B cell (primary cell): ENCODE measurements at regions not wholly inside any gene's neighbourhood (a gene's known extent, or its start where the extent isn't known, plus 50 kb on each side); places are given as distances from the start of the nearest gene placed in this dataset.

ENCODE experiments used
- ATAC-seq: fragments of 200-7000 bp; cut with Tn5 transposase; one replicate; pipeline ENCODE4 v1.10.0; 2021; ENCODE audit warnings: low read depth, mild to moderate bottlenecking, moderate number of reproducible peaks, moderate library complexity
- CTCF ChIA-PET: fragments of 350-600 bp; sonication (Branson Sonifier 250); formaldehyde crosslinking; loops from one replicate; lab custom pipeline; 2021; ENCODE audit warnings: antibody characterized with exemption, inconsistent platforms; lab: Charles Lee
- POLR2A ChIA-PET: fragments of 350-600 bp; sonication (Branson Sonifier 250); formaldehyde crosslinking; loops from one replicate; lab custom pipeline; 2021; ENCODE audit warnings: antibody characterized with exemption; lab: Charles Lee
- DNase-seq: peaks from one replicate; pipeline ENCODE4 v3.0.0; 2013
- H2AFZ ChIP-seq: 2 replicates; pipeline ENCODE4 v1.6.1; 2012; ENCODE audit warnings: mild to moderate bottlenecking, low read depth, low read length; ENCODE audit not compliant: insufficient read depth, poor library complexity, severe bottlenecking
- H3K27ac ChIP-seq, 2 donors: 1 replicate in 1 of 2; 2 replicates in 1 of 2; pipeline ENCODE4 v1.5.1; 2012 to 2013; ENCODE audit warnings: low read length in 2 of 2, mild to moderate bottlenecking in 2 of 2, moderate library complexity in 1 of 2
- H3K27me3 ChIP-seq, 4 experiments: fragments of 200-600 bp in 1 of 4; sonication (generic) in 1 of 4; replicated peaks in 1 of 4; 1 replicate in 2 of 4; 2 replicates in 2 of 4; pipeline versions ENCODE4 v1.6.1 to v1.7.0; 2013 to 2016; ENCODE audit warnings: low read length in 3 of 4, mild to moderate bottlenecking in 2 of 4, mixed read lengths in 1 of 4, moderate library complexity in 1 of 4; ENCODE audit not compliant: insufficient read depth in 4 of 4, control insufficient read depth in 3 of 4; ENCODE audit errors: control extremely low read depth in 1 of 4
- H3K36me3 ChIP-seq, 2 experiments: replicated peaks in 1 of 2; 1 replicate in 1 of 2; 2 replicates in 1 of 2; pipeline versions ENCODE4 v1.6.1 to v1.7.1; 2013; ENCODE audit warnings: low read length in 1 of 2; ENCODE audit not compliant: insufficient read depth in 2 of 2, control insufficient read depth in 1 of 2; ENCODE audit errors: control extremely low read depth in 1 of 2, extremely low read depth in 1 of 2
- H3K4me1 ChIP-seq, 2 donors: fragments of 200-600 bp in 1 of 2; sonication (generic) in 1 of 2; 1 replicate in 1 of 2; 2 replicates in 1 of 2; pipeline versions ENCODE4 v1.5.1 to v1.6.1; 2013 to 2017; ENCODE audit warnings: low read length in 2 of 2; ENCODE audit not compliant: control insufficient read depth in 2 of 2, insufficient read depth in 2 of 2
- H3K4me2 ChIP-seq: replicated peaks from 2 replicates; pipeline ENCODE3; 2012; ENCODE audit warnings: mild to moderate bottlenecking, low read depth, low read length; ENCODE audit not compliant: poor library complexity, severe bottlenecking
- H3K4me3 ChIP-seq, 5 experiments: fragments of 200-600 bp in 1 of 5; sonication (generic) in 1 of 5; 1 replicate in 3 of 5; 2 replicates in 2 of 5; pipeline versions ENCODE4 v1.5.1 to v1.7.0; 2011 to 2016; ENCODE audit warnings: low read length in 4 of 5, mild to moderate bottlenecking in 4 of 5, low read depth in 2 of 5, control low read depth in 1 of 5, moderate library complexity in 1 of 5; ENCODE audit not compliant: insufficient read depth in 1 of 5; ENCODE audit errors: control extremely low read depth in 1 of 5, extremely low read depth in 1 of 5
- H3K79me2 ChIP-seq: fragments of 200-600 bp; sonication (generic); one replicate; pipeline ENCODE4 v1.6.0; 2016; ENCODE audit warnings: low read length; ENCODE audit not compliant: control insufficient read depth, insufficient read depth
- H3K9ac ChIP-seq: fragments of 200-600 bp; sonication (generic); 2 replicates; pipeline ENCODE4 v1.6.1; 2017; ENCODE audit warnings: mild to moderate bottlenecking, low read length, moderate library complexity
- H3K9me3 ChIP-seq, 3 donors: one replicate each; pipeline versions ENCODE4 v1.6.1 to v1.7.1; 2013; ENCODE audit warnings: low read length in 2 of 3; ENCODE audit not compliant: control insufficient read depth in 2 of 3, insufficient read depth in 1 of 3; ENCODE audit errors: control extremely low read depth in 1 of 3
- H4K20me1 ChIP-seq: 2 replicates; pipeline ENCODE4 v1.6.0; 2012; ENCODE audit warnings: mild to moderate bottlenecking, low read length; ENCODE audit not compliant: insufficient read depth, control insufficient read depth, poor library complexity, severe bottlenecking
- H3K27ac Mint-ChIP-seq: one replicate; pipeline ENCODE4 v1.8.0; 2021; ENCODE audit warnings: mixed read lengths
- H3K27me3 Mint-ChIP-seq: one replicate; pipeline ENCODE4 v1.8.0; 2021; ENCODE audit warnings: mixed read lengths
- H3K4me1 Mint-ChIP-seq: one replicate; pipeline ENCODE4 v1.8.0; 2021; ENCODE audit warnings: mixed read lengths
- H3K4me3 Mint-ChIP-seq: one replicate; pipeline ENCODE4 v1.8.0; 2021; ENCODE audit warnings: mixed read lengths
- H3K9me3 Mint-ChIP-seq: one replicate; pipeline ENCODE4 v1.8.0; 2022; ENCODE audit warnings: mixed read lengths; ENCODE audit not compliant: insufficient read depth
- CTCF ChIP-seq: fragments of 200-600 bp; IDR thresholded peaks from one replicate; pipeline ENCODE4 v1.8.0; 2022; ENCODE audit warnings: antibody characterized with exemption, mild to moderate bottlenecking
- EZH2 ChIP-seq: IDR thresholded peaks from 2 replicates; pipeline ENCODE4 v1.6.1; 2012; ENCODE audit warnings: borderline replicate concordance, low read depth, mild to moderate bottlenecking, moderate library complexity, low read length; ENCODE audit not compliant: insufficient read depth, poor library complexity, severe bottlenecking
- WGBS: methylation state at CpG from one replicate; pipeline ENCODE4 v1.1.5; 2013; ENCODE audit warnings: missing lambda C conversion rate; ENCODE audit not compliant: insufficient coverage; 5-methylcytosine and 5-hydroxymethylcytosine counted together
- intact Hi-C: fragments of 100-400 bp; cut with micrococcal nuclease; formaldehyde crosslinking; loops from one replicate; pipeline ENCODE4 v1.10.0; 2022

GRCh38 chr18:57900906-57901435 lies 97.9 kb upstream of the ATP8B1 start:
- no peak for TF ChIP-seq EZH2
- no peak for TF ChIP-seq CTCF
- ChIA-PET POLR2A (no interaction called here), CTCF (interaction anchor here (0.6 kb wide), 1 partner anchor 280 kb away, joined by 3 read pairs; no protein-coding TSS in a partner anchor)
- Mint-ChIP-seq H3K4me3 (no peak overlapping the region), H3K27me3 (peaks cover 6% of the 10 kb centered on the region), H3K27ac (no peak overlapping the region), H3K9me3 (no peaks in the 10 kb centered on the region), H3K4me1 (no peaks in the 10 kb centered on the region)
- ATAC-seq (no peak), DNase-seq (no peak)
- Histone ChIP-seq H3K4me1 (no peaks in the 10 kb centered on the region), H3K27ac (no peak overlapping the region), H4K20me1 (no peaks in the 10 kb centered on the region), H3K36me3 (no peaks in the 10 kb centered on the region), H3K9me3 (peaks cover 0 to 3% (median 0%) of the 10 kb centered on the region in 3 donors), H3K79me2 (no peaks in the 10 kb centered on the region), H3K4me2 (no peak overlapping the region), H2AFZ (no peak overlapping the region), H3K4me3 (no peak overlapping the region), H3K9ac (no peak overlapping the region), H3K27me3 (peaks cover 0 to 6% (median under 1%) of the 10 kb centered on the region in 4 experiments)
- intact Hi-C loops: no loop called here
- 100% methylated on average over 1 of the region's 3 CpGs for whole genome bisulfite sequencing

- Histone ChIP-seq H2AFZ (no peak overlapping the region), H3K27me3 (peaks cover 0 to 3% (median 0%) of the 10 kb centered on the region in 4 experiments), H3K4me3 (no peak overlapping the region), H3K4me2 (no peak overlapping the region), H3K27ac (no peak overlapping the region), H3K9ac (no peak overlapping the region), H3K4me1 (no peaks in the 10 kb centered on the region), H3K79me2 (no peaks in the 10 kb centered on the region), H3K9me3 (no peaks in the 10 kb centered on the region), H4K20me1 (no peaks in the 10 kb centered on the region), H3K36me3 (no peaks in the 10 kb centered on the region)
- TF ChIP-seq EZH2: no peak
- TF ChIP-seq CTCF: no peak
- Mint-ChIP-seq H3K27me3 (peaks cover 2% of the 10 kb centered on the region), H3K27ac (no peak overlapping the region), H3K4me3 (no peak overlapping the region), H3K4me1 (no peaks in the 10 kb centered on the region), H3K9me3 (peaks cover 3% of the 10 kb centered on the region)
- ATAC-seq: no peak
- POLR2A ChIA-PET: no interaction called here
- intact Hi-C loops: no loop called here
- CTCF ChIA-PET: interaction anchor here (1.0 to 1.9 kb wide), 3 partner anchors 10 to 20 kb away, joined by 3 to 10 read pairs (median 3); no protein-coding TSS in a partner anchor
- 83% methylated on average over 1 of the region's 4 CpGs for WGBS
- DNase-seq: no peak
Measured at GRCh38 chr18:57898506-57899124, 95.5 kb upstream of the ATP8B1 start.
